ENCODE measurements at regions not wholly inside any gene's neighbourhood (a gene's known extent, or its start where the extent isn't known, plus 50 kb on each side); places are given as distances from the start of the nearest gene placed in this dataset.

- TF ChIP-seq CTCF (IDR thresholded peaks at IDR 0.05) (no peak), POLR2AphosphoS5 (IDR thresholded peaks at IDR 0.05) (no peak)
These were observed 143.1 kb upstream of the SMAD1 start for GRCh38 chr4:145338568-145338967.
